Uterus (tissue), 3 donors: ENCODE measurements at regions not wholly inside any gene's neighbourhood (a gene's known extent, or its start where the extent isn't known, plus 50 kb on each side); places are given as distances from the start of the nearest gene placed in this dataset.

Experiments used
- DNase-seq, 2 donors: peaks; one replicate each; pipeline ENCODE4 v3.0.0-alpha.2; 2019 to 2020
- H3K27ac ChIP-seq, 2 donors: fragments of 200-600 bp; sonication (generic); 1 replicate in 1 of 2; 2 replicates in 1 of 2; pipeline ENCODE4 v1.5.1; 2016 to 2018
- H3K27me3 ChIP-seq, 2 donors: fragments of 200-600 bp; sonication (generic); one replicate each; pipeline ENCODE4 v1.5.1; 2018 to 2019; ENCODE audit warnings: control low read depth in 1 of 2
- H3K36me3 ChIP-seq, 2 donors: fragments of 200-600 bp; sonication (generic); one replicate each; pipeline ENCODE4 v1.5.1; 2019; ENCODE audit warnings: control low read depth in 1 of 2
- H3K4me1 ChIP-seq, 2 donors: fragments of 200-600 bp; sonication (generic); one replicate each; pipeline ENCODE4 v1.5.1; 2018 to 2019; ENCODE audit warnings: control low read depth in 1 of 2
- H3K4me3 ChIP-seq, 2 donors: fragments of 200-600 bp; sonication (generic); 1 replicate in 1 of 2; 2 replicates in 1 of 2; pipeline ENCODE4 v1.5.1; 2018 to 2019; ENCODE audit warnings: mild to moderate bottlenecking in 1 of 2
- H3K9me3 ChIP-seq, 2 donors: fragments of 200-600 bp; sonication (generic); one replicate each; pipeline ENCODE4 v1.5.1; 2019; ENCODE audit warnings: control low read depth in 1 of 2
- CTCF ChIP-seq, 4 experiments: fragments of 200-600 bp in 2 of 4; fragments of 450-650 bp in 2 of 4; sonication (generic) in 2 of 4; IDR thresholded peaks; one replicate each; pipeline ENCODE4 v1.5.1; 2016 to 2019; ENCODE audit warnings: antibody characterized with exemption in 4 of 4, mild to moderate bottlenecking in 2 of 4, moderate library complexity in 1 of 4
- POLR2A ChIP-seq, 2 donors: fragments of 450-650 bp; IDR thresholded peaks; one replicate each; pipeline ENCODE4 v1.6.1; 2016; ENCODE audit warnings: antibody characterized with exemption in 2 of 2, mild to moderate bottlenecking in 1 of 2, moderate library complexity in 1 of 2
- intact Hi-C: fragments of 100-400 bp; cut with DNase I; formaldehyde crosslinking; loops from one replicate; pipeline ENCODE4 v1.15.1; 2023; ENCODE audit warnings: low total_unique reads
- donor health status: DM: yes; HTN: yes; CAD: no.

- Histone ChIP-seq H3K36me3 (no peaks in the 10 kb centered on the region), H3K4me3 (no peak overlapping the region), H3K9me3 (no peaks in the 10 kb centered on the region), H3K4me1 (no peaks in the 10 kb centered on the region), H3K27me3 (no peaks in the 10 kb centered on the region), H3K27ac (no peak overlapping the region)
- no peak for TF ChIP-seq POLR2A (IDR thresholded peaks at IDR 0.05)
- no peak for TF ChIP-seq CTCF (IDR thresholded peaks at IDR 0.05)
- DNase-seq, result no peak
- intact Hi-C loops, result no loop called here
Observed at GRCh38 chr14:22452330-22452729, 136.7 kb downstream of the DAD1 start.

DNA sequence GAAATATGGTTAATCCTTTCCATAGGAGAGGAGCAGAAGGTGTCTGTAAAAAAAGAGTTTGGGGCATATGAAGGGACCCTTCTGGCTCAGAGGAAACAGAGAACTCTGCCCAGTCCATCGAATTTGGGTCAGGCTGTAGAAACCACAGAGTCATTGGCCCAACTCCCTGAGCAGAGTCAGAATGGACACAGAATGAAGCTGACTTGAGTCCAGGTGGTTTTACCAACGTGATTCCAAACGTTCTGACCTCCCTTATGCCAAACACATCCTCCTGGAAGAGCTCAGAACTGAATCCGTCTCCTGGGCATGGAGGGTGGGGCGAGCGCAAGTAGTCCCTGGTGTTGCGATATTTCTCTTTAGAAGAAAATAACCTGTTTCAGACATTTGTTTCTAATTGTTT is 138.8 kb downstream of the DAD1 start:
- TF ChIP-seq POLR2A (IDR thresholded peaks at IDR 0.05) (no peak), CTCF (IDR thresholded peaks at IDR 0.05) (no peak)
- intact Hi-C loops, result no loop called here
- H3K36me3 ChIP-seq, result no peaks in the 10 kb centered on the region

GRCh38 chr14:22449600-22449905 is 139.5 kb downstream of the DAD1 start:
- no peak for DNase-seq
- intact Hi-C loops, result no loop called here
- TF ChIP-seq CTCF (IDR thresholded peaks at IDR 0.05), result no peak
- Histone ChIP-seq H3K9me3 (no peaks in the 10 kb centered on the region), H3K4me1 (no peaks in the 10 kb centered on the region), H3K27me3 (no peaks in the 10 kb centered on the region), H3K27ac (no peak overlapping the region), H3K36me3 (no peaks in the 10 kb centered on the region), H3K4me3 (no peak overlapping the region)

More for the DNA sequence above, 138.8 kb downstream of the DAD1 start:
- Histone ChIP-seq H3K4me1 (no peaks in the 10 kb centered on the region), H3K27ac (no peak overlapping the region), H3K4me3 (no peak overlapping the region), H3K9me3 (no peaks in the 10 kb centered on the region), H3K27me3 (no peaks in the 10 kb centered on the region)
- no peak for DNase-seq

- intact Hi-C loops, result no loop called here
- Histone ChIP-seq H3K27me3 (no peaks in the 10 kb centered on the region), H3K9me3 (no peaks in the 10 kb centered on the region), H3K27ac (no peak overlapping the region), H3K36me3 (no peaks in the 10 kb centered on the region), H3K4me1 (no peaks in the 10 kb centered on the region), H3K4me3 (no peak overlapping the region)
- TF ChIP-seq CTCF (IDR thresholded peaks at IDR 0.05) (no peak), POLR2A (IDR thresholded peaks at IDR 0.05) (no peak)
- DNase-seq, result no peak
Observed at GRCh38 chr14:22448905-22449599, 140.0 kb downstream of the DAD1 start.

- H3K27ac ChIP-seq, result no peak overlapping the region
- intact Hi-C loops, result no loop called here
- H3K4me1 ChIP-seq, result no peaks in the 10 kb centered on the region
Observed at GRCh38 chr14:22448035-22448904, 140.8 kb downstream of the DAD1 start.

More at GRCh38 chr14:22448035-22448904, 140.8 kb downstream of the DAD1 start:
- H3K27me3 ChIP-seq, result no peaks in the 10 kb centered on the region
- H3K4me3 ChIP-seq, result no peak overlapping the region
- TF ChIP-seq POLR2A (IDR thresholded peaks at IDR 0.05) (no peak), CTCF (IDR thresholded peaks at IDR 0.05) (no peak)
- no peaks in the 10 kb centered on the region for H3K9me3 ChIP-seq
- H3K36me3 ChIP-seq, result no peaks in the 10 kb centered on the region
- no peak for DNase-seq
